GM18951 (cell line): ENCODE measurements at regions not wholly inside any gene's neighbourhood (a gene's known extent, or its start where the extent isn't known, plus 50 kb on each side); places are given as distances from the start of the nearest gene placed in this dataset.

Experiments
- POLR2A ChIP-seq: IDR thresholded peaks from 4 replicates; pipeline ENCODE4 v1.6.1; 2011; ENCODE audit warnings: mild to moderate bottlenecking; ENCODE audit not compliant: insufficient read length, insufficient read depth; ENCODE audit errors: extremely low read depth
- in situ Hi-C: fragments of 300-500 bp; cut with MboI; formaldehyde crosslinking; loops from one replicate; pipeline ENCODE4 v1.12.0; 2022; ENCODE audit warnings: low sequenced_read_pairs, mixed read lengths, inconsistent platforms; ENCODE audit not compliant: unreplicated experiment

GRCh38 chr9:107749787-107750444 is 260.3 kb upstream of the KLF4 start:
- in situ Hi-C loops, result no loop called here

GRCh38 chr9:107744873-107745272 is 255.3 kb upstream of the KLF4 start:
- TF ChIP-seq POLR2A, result no peak
- in situ Hi-C loops, result no loop called here

More at GRCh38 chr9:107749787-107750444, 260.3 kb upstream of the KLF4 start:
- TF ChIP-seq POLR2A, result no peak

GRCh38 chr9:107742531-107743309 is 253.2 kb upstream of the KLF4 start:
- in situ Hi-C loops, result no loop called here

GRCh38 chr9:107740088-107740980 is 250.8 kb upstream of the KLF4 start:
- in situ Hi-C loops, result no loop called here
- TF ChIP-seq POLR2A, result no peak

More at GRCh38 chr9:107742531-107743309, 253.2 kb upstream of the KLF4 start:
- no peak for TF ChIP-seq POLR2A

- in situ Hi-C loops, result no loop called here
- TF ChIP-seq POLR2A, result no peak
These were observed 250.1 kb upstream of the KLF4 start for GRCh38 chr9:107739601-107740082.

GRCh38 chr9:107738789-107739188 is 249.2 kb upstream of the KLF4 start:
- TF ChIP-seq POLR2A, result no peak
- in situ Hi-C loops, result no loop called here

GRCh38 chr9:107737987-107738743 is 248.6 kb upstream of the KLF4 start:
- in situ Hi-C loops, result no loop called here
- no peak for TF ChIP-seq POLR2A

GRCh38 chr9:107737610-107737986 is 248.0 kb upstream of the KLF4 start:
- TF ChIP-seq POLR2A, result no peak
- in situ Hi-C loops, result no loop called here

- no peak for TF ChIP-seq POLR2A
- in situ Hi-C loops, result no loop called here
These were observed 246.3 kb upstream of the KLF4 start for GRCh38 chr9:107735821-107736220.

GRCh38 chr9:107734256-107735013 is 244.9 kb upstream of the KLF4 start:
- TF ChIP-seq POLR2A, result no peak
- in situ Hi-C loops, result no loop called here

- no peak for TF ChIP-seq POLR2A
- in situ Hi-C loops, result no loop called here
These were observed 243.9 kb upstream of the KLF4 start for GRCh38 chr9:107733523-107733894.
